Esophagus muscularis mucosa (tissue), 4 donors: ENCODE measurements at regions not wholly inside any gene's neighbourhood (a gene's known extent, or its start where the extent isn't known, plus 50 kb on each side); places are given as distances from the start of the nearest gene placed in this dataset.

Experiments used
- DNase-seq: peaks from one replicate; pipeline ENCODE4 v3.0.0-alpha.2; 2017; ENCODE audit errors: extremely low spot score
- H3K27ac ChIP-seq, 4 donors: fragments of 200-600 bp; sonication (generic); replicated peaks in 1 of 4; 1 replicate in 3 of 4; 2 replicates in 1 of 4; pipeline ENCODE4 v1.5.1; 2016 to 2019; ENCODE audit warnings: mild to moderate bottlenecking in 1 of 4
- H3K27me3 ChIP-seq, 4 donors: fragments of 200-600 bp; sonication (generic); one replicate each; pipeline versions ENCODE4 v1.5.1 to v1.6.0; 2016 to 2019
- H3K36me3 ChIP-seq, 4 donors: fragments of 200-600 bp; sonication (generic); one replicate each; pipeline ENCODE4 v1.5.1; 2016 to 2019
- H3K4me1 ChIP-seq, 4 donors: fragments of 200-600 bp; sonication (generic); one replicate each; pipeline ENCODE4 v1.5.1; 2016 to 2019
- H3K4me3 ChIP-seq, 4 donors: fragments of 200-600 bp; sonication (generic); 1 replicate in 2 of 4; 2 replicates in 2 of 4; pipeline ENCODE4 v1.5.1; 2016 to 2019; ENCODE audit warnings: mild to moderate bottlenecking in 4 of 4, moderate library complexity in 1 of 4
- H3K9me3 ChIP-seq, 4 donors: fragments of 200-600 bp; sonication (generic); 1 replicate in 3 of 4; 2 replicates in 1 of 4; pipeline ENCODE4 v1.5.1; 2016 to 2019
- EP300 ChIP-seq: sonication (generic); formaldehyde crosslinking; IDR thresholded peaks from one replicate; pipeline ENCODE4 v1.6.1; 2017; ENCODE audit warnings: antibody characterized with exemption
- POLR2A ChIP-seq: fragments of 450-650 bp; IDR thresholded peaks from one replicate; pipeline ENCODE4 v1.6.1; 2017; ENCODE audit warnings: antibody characterized with exemption, moderate library complexity, mild to moderate bottlenecking, low read depth
- POLR2AphosphoS5 ChIP-seq, 2 donors: sonication (generic); formaldehyde crosslinking; IDR thresholded peaks; one replicate each; pipeline ENCODE4 v1.6.1; 2017; ENCODE audit warnings: antibody characterized with exemption in 2 of 2
- WGBS: methylation state at CpG from one replicate; pipeline ENCODE4 v1.1.5; 2018; 5-methylcytosine and 5-hydroxymethylcytosine counted together
- intact Hi-C: fragments of 100-400 bp; cut with DNase I; formaldehyde crosslinking; loops from one replicate; pipeline ENCODE4 v1.15.1; 2023
- TF ChIP-seq, protein P1 (sequence below), 3 experiments: fragments of 200-600 bp in 2 of 3; fragments of 450-650 bp in 1 of 3; sonication (generic) in 2 of 3; IDR thresholded peaks; one replicate each; pipeline ENCODE4 v1.5.1; 2017 to 2019; ENCODE audit warnings: antibody characterized with exemption in 3 of 3, mild to moderate bottlenecking in 2 of 3, moderate library complexity in 1 of 3

DNA sequence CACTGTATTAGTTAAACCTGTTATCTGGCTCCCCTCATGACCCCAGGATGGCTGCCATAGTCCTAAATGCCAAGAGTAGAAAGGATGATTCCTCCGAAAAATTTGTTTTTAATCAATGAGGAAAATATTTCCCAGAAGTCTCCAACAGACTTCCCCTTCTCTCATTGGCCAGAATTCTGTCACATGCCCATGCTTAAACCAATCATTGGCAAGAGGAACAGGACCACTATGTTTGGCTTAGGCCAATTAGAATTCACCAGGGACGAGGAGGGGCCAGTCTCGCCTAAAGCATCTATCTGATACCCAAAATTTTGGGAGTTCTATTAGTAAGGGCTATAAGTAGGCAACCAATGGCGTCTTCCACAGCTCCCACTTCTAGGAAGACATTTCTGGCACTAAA is 71.2 kb upstream of the IL6 start:
- H3K4me3 ChIP-seq = no peak overlapping the region
- H3K4me1 ChIP-seq = peaks cover 3 to 30% (median 23%) of the 10 kb centered on the region in 4 donors
- no peak for TF ChIP-seq POLR2AphosphoS5 (IDR thresholded peaks at IDR 0.05)
- TF ChIP-seq EP300 = no peak
- TF ChIP-seq, protein P1, sequence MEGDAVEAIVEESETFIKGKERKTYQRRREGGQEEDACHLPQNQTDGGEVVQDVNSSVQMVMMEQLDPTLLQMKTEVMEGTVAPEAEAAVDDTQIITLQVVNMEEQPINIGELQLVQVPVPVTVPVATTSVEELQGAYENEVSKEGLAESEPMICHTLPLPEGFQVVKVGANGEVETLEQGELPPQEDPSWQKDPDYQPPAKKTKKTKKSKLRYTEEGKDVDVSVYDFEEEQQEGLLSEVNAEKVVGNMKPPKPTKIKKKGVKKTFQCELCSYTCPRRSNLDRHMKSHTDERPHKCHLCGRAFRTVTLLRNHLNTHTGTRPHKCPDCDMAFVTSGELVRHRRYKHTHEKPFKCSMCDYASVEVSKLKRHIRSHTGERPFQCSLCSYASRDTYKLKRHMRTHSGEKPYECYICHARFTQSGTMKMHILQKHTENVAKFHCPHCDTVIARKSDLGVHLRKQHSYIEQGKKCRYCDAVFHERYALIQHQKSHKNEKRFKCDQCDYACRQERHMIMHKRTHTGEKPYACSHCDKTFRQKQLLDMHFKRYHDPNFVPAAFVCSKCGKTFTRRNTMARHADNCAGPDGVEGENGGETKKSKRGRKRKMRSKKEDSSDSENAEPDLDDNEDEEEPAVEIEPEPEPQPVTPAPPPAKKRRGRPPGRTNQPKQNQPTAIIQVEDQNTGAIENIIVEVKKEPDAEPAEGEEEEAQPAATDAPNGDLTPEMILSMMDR (IDR thresholded peaks at IDR 0.05) = no peak
- TF ChIP-seq POLR2A = no peak
- WGBS = 91% methylated on average over 4 of the region's 4 CpGs
- no peak overlapping the region for H3K27ac ChIP-seq
- H3K9me3 ChIP-seq = no peaks in the 10 kb centered on the region
- no peaks in the 10 kb centered on the region for H3K36me3 ChIP-seq
- H3K27me3 ChIP-seq = no peaks in the 10 kb centered on the region
- DNase-seq = no peak
- intact Hi-C loops = no loop called here

DNA sequence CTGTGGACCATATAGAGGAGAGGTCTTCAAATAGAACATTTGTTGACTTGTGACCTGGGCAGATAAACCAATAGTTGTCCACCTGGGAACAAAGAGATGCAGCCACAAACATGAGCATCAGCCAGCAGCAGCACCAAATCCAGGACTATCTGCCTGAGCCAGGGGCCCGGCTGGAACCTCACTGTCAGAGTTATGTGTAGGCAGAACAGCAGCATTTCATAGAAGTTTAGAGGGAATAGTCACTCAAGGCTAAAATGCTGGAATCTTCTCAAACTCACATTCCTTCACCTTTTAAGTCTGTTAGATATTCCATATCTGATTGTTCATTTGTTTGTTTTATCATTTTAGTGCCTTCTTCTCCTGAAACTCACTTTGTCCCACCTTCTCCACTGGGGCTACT is 72.2 kb upstream of the IL6 start:
- H3K4me1 ChIP-seq = peaks cover 3 to 30% (median 23%) of the 10 kb centered on the region in 4 donors
- no peak overlapping the region for H3K4me3 ChIP-seq
- no peaks in the 10 kb centered on the region for H3K9me3 ChIP-seq
- 71% methylated on average over 1 of the region's 1 CpG for WGBS
- no peak for TF ChIP-seq POLR2AphosphoS5 (IDR thresholded peaks at IDR 0.05)
- no peak for TF ChIP-seq POLR2A
- no peak for TF ChIP-seq EP300
- TF ChIP-seq, protein P1 (IDR thresholded peaks at IDR 0.05) = no peak
- no peaks in the 10 kb centered on the region for H3K36me3 ChIP-seq
- H3K27ac ChIP-seq = peak overlapping the region in 1 of 4 donors; percentile 35
- DNase-seq = no peak
- intact Hi-C loops = no loop called here
- H3K27me3 ChIP-seq = no peaks in the 10 kb centered on the region

DNA sequence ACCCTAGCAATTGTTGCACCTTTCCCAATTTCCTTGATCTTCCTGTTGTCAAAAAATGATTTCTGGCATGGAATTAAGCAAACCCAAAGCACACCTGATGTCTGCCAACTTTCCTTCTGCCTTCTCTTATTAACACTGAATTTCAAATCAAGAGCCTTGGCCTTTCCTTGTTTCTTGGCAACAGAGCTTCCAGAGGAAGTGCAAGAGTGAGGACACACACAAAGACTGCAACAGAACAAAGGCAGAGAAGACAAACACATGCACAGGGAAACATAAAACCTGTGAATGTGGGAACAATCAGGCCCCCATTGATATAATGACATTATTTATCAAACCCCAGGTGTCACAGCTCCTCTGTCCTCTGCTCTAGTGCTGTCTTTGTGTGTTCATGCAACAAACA is 73.0 kb upstream of the IL6 start:
- H3K27me3 ChIP-seq = no peaks in the 10 kb centered on the region
- H3K27ac ChIP-seq = peak overlapping the region in 1 of 4 donors; percentile 35
- no peak overlapping the region for H3K4me3 ChIP-seq
- intact Hi-C loops = no loop called here
- DNase-seq = no peak
- TF ChIP-seq, protein P1 (IDR thresholded peaks at IDR 0.05) = no peak
- TF ChIP-seq POLR2AphosphoS5 (IDR thresholded peaks at IDR 0.05) (no peak), POLR2A (no peak), EP300 (no peak)
- peaks cover 3 to 30% (median 23%) of the 10 kb centered on the region in 4 donors for H3K4me1 ChIP-seq
- no peaks in the 10 kb centered on the region for H3K9me3 ChIP-seq
- no peaks in the 10 kb centered on the region for H3K36me3 ChIP-seq

DNA sequence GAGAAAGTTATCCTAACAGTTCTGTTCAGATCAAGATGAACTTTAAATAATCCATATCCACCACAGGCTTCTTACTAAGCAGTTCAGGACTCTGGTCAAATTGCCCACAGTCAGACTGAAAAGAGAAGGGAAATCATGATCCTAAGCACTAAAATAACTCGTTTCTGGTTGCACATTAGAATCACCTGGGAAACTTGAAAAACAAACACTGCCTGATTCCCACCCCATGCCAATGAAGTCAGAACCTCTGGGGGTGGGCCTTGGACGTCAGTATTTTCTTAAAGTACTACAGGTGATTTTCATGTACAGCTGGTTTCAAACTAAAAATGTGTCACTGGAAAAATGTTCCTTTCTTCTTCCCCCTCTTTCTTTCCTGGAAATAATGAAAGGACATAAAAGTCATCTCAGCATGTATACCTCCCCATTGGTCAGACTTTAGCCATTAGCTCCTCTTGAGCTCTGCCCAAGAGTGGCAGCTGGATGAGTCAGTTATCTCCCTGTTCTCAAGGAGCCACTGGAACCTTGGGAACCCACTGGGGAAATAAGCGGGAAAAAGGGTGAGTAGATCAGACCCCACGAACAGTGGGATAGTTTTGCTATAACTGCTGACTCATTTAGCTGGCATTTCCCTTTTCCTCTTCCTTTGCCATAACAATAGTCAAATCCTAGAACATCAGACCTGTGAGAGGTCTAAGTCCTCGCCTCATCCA is 75.3 kb upstream of the IL6 start:
- H3K4me3 ChIP-seq = no peak overlapping the region
- TF ChIP-seq, protein P1 (IDR thresholded peaks at IDR 0.05) = no peak
- TF ChIP-seq EP300 (no peak), POLR2AphosphoS5 (IDR thresholded peaks at IDR 0.05) (no peak), POLR2A (no peak)
- WGBS = 47% methylated on average over 5 of the region's 5 CpGs
- no peak for DNase-seq
- peaks cover 0 to 6% (median 2%) of the 10 kb centered on the region in 4 donors for H3K9me3 ChIP-seq
- H3K4me1 ChIP-seq = peaks cover 3 to 30% (median 23%) of the 10 kb centered on the region in 4 donors
- no peaks in the 10 kb centered on the region for H3K27me3 ChIP-seq
- intact Hi-C loops = no loop called here
- no peaks in the 10 kb centered on the region for H3K36me3 ChIP-seq
- H3K27ac ChIP-seq = peak overlapping the region; percentile 15 to 37 (median 28)

DNA sequence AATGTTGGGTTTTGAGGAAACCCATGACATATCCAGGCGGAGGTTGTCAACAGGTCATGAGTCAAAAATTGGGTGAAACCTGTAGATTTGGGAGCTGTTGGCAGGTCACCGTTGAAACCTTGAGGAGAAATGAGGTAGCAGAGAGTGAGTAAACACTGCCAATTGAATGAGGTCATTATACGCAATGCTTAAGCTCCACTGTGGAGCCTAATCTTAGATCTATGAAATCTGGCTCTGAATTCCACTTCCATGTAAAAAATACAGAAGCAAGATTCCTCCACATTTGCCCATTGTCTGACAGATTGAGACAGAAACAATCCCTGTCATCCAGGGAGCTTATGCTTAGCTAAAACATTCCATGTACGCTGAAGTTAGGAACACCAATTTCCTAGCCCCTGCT is 76.0 kb upstream of the IL6 start:
- Histone ChIP-seq H3K4me1 (peaks cover 3 to 30% (median 23%) of the 10 kb centered on the region in 4 donors), H3K4me3 (no peak overlapping the region), H3K27me3 (no peaks in the 10 kb centered on the region), H3K9me3 (peaks cover 0 to 12% (median 9%) of the 10 kb centered on the region in 4 donors), H3K36me3 (no peaks in the 10 kb centered on the region), H3K27ac (peak overlapping the region; percentile 15 to 37 (median 28))
- TF ChIP-seq POLR2AphosphoS5 (IDR thresholded peaks at IDR 0.05) = no peak
- TF ChIP-seq, protein P1 (IDR thresholded peaks at IDR 0.05) = no peak
- no peak for TF ChIP-seq EP300
- 76% methylated on average over 4 of the region's 4 CpGs for WGBS
- intact Hi-C loops = no loop called here
- DNase-seq = no peak
